H4 (cell line): ENCODE measurements at regions not wholly inside any gene's neighbourhood (a gene's known extent, or its start where the extent isn't known, plus 50 kb on each side); places are given as distances from the start of the nearest gene placed in this dataset.
"Not testable (repeated sequence)": the region's sequence is repeated elsewhere in the genome, so short reads cannot be mapped to it uniquely, and the experiment has no call there.

Experiments
- DNase-seq: peaks from one replicate; pipeline ENCODE4 v3.0.0-alpha.2; 2015; ENCODE audit warnings: low spot score

GRCh38 chr15:39028069-39028468 is 463.5 kb upstream of the RASGRP1 start:
- DNase-seq, result no peak

GRCh38 chr15:39029741-39030140 is 465.1 kb upstream of the RASGRP1 start:
- no peak for DNase-seq

- no peak for DNase-seq
Observed at GRCh38 chr15:39030291-39031070, 465.9 kb upstream of the RASGRP1 start.

GRCh38 chr15:39031596-39031995 is 467.0 kb upstream of the RASGRP1 start:
- no peak for DNase-seq

GRCh38 chr15:39034816-39035215 is 470.2 kb upstream of the RASGRP1 start:
- no peak for DNase-seq

- DNase-seq, result not testable (repeated sequence)
Observed at GRCh38 chr15:39037611-39038010, 473.0 kb upstream of the RASGRP1 start.

- no peak for DNase-seq
Observed at GRCh38 chr15:39040861-39041260, 476.2 kb upstream of the RASGRP1 start.

- no peak for DNase-seq
Observed at GRCh38 chr15:39041979-39042495, 477.4 kb upstream of the RASGRP1 start.

- no peak for DNase-seq
Observed at GRCh38 chr15:39051626-39052322, 487.2 kb upstream of the RASGRP1 start.

GRCh38 chr15:39052323-39052705 is 487.7 kb upstream of the RASGRP1 start:
- no peak for DNase-seq

- DNase-seq, result no peak
Observed at GRCh38 chr15:39053480-39053879, 488.9 kb upstream of the RASGRP1 start.

GRCh38 chr15:39054128-39054732 is 489.6 kb upstream of the RASGRP1 start:
- DNase-seq, result no peak

- DNase-seq, result no peak
Observed at GRCh38 chr15:39056357-39056756, 491.7 kb upstream of the RASGRP1 start.

- no peak for DNase-seq
Observed at GRCh38 chr15:39058351-39059131, 493.9 kb upstream of the RASGRP1 start.

GRCh38 chr15:39059917-39060316 is 495.3 kb upstream of the RASGRP1 start:
- no peak for DNase-seq

GRCh38 chr15:39061952-39062464 is 497.4 kb upstream of the RASGRP1 start:
- DNase-seq, result no peak

- DNase-seq, result no peak
Observed at GRCh38 chr15:39066677-39067076, 502.1 kb upstream of the RASGRP1 start.

GRCh38 chr15:39074341-39074985 is 506.4 kb upstream of the THBS1 start:
- DNase-seq, result no peak

GRCh38 chr15:39075311-39075710 is 505.6 kb upstream of the THBS1 start:
- no peak for DNase-seq

GRCh38 chr15:39075756-39076341 is 505.0 kb upstream of the THBS1 start:
- no peak for DNase-seq

- DNase-seq, result no peak
Observed at GRCh38 chr15:39078026-39078425, 502.9 kb upstream of the THBS1 start.
